DND-41 (cell line): ENCODE measurements at regions not wholly inside any gene's neighbourhood (a gene's known extent, or its start where the extent isn't known, plus 50 kb on each side); places are given as distances from the start of the nearest gene placed in this dataset.

ENCODE experiments used
- ATAC-seq: fragments of 200-7000 bp; cut with Tn5 transposase; 3 replicates; pipeline ENCODE4 v1.9.1; 2021; ENCODE audit warnings: low read depth; ENCODE audit not compliant: insufficient read depth
- DNase-seq: peaks from one replicate; pipeline ENCODE4 v3.0.0-alpha.2; 2020
- H2AFZ ChIP-seq: 2 replicates; pipeline ENCODE4 v1.6.0; 2012; ENCODE audit warnings: low read depth, low read length
- H3K27ac ChIP-seq: 2 replicates; pipeline ENCODE4 v1.5.1; 2012; ENCODE audit warnings: low read length, inconsistent platforms
- H3K27me3 ChIP-seq: fragments of 200-600 bp; sonication (generic); 2 replicates; pipeline ENCODE4 v1.6.0; 2012; ENCODE audit warnings: low read length, mild to moderate bottlenecking, inconsistent platforms; ENCODE audit not compliant: insufficient read depth, poor library complexity
- H3K36me3 ChIP-seq: 2 replicates; pipeline ENCODE4 v1.5.1; 2012; ENCODE audit warnings: low read length, inconsistent platforms; ENCODE audit not compliant: insufficient read depth
- H3K4me1 ChIP-seq: 2 replicates; pipeline ENCODE4 v1.5.1; 2012; ENCODE audit warnings: mild to moderate bottlenecking, low read length; ENCODE audit not compliant: insufficient read depth
- H3K4me2 ChIP-seq: 2 replicates; pipeline ENCODE4 v1.6.0; 2012; ENCODE audit warnings: mild to moderate bottlenecking, moderate library complexity, low read length, inconsistent platforms; ENCODE audit not compliant: insufficient read depth
- H3K4me3 ChIP-seq, 2 experiments: fragments of 200-600 bp in 1 of 2; shearing (Covaris generic) in 1 of 2; 2 replicates each; pipeline ENCODE4 v1.5.1; 2012 to 2016; ENCODE audit warnings: inconsistent platforms in 2 of 2, low read length in 2 of 2, mild to moderate bottlenecking in 2 of 2, low read depth in 1 of 2, moderate library complexity in 1 of 2
- H3K79me2 ChIP-seq: 2 replicates; pipeline ENCODE4 v1.6.0; 2012; ENCODE audit warnings: low read length, inconsistent platforms; ENCODE audit not compliant: insufficient read depth
- H3K9ac ChIP-seq: 2 replicates; pipeline ENCODE4 v1.6.0; 2012; ENCODE audit warnings: low read depth, mild to moderate bottlenecking, inconsistent platforms, low read length, moderate library complexity
- H3K9me3 ChIP-seq: 2 replicates; pipeline ENCODE4 v1.5.1; 2012; ENCODE audit warnings: low read length, moderate library complexity, mild to moderate bottlenecking, inconsistent platforms; ENCODE audit not compliant: insufficient read depth, severe bottlenecking
- H4K20me1 ChIP-seq: 2 replicates; pipeline ENCODE4 v1.6.0; 2012; ENCODE audit warnings: low read length; ENCODE audit not compliant: insufficient read depth
- CTCF ChIP-seq: IDR thresholded peaks from 2 replicates; pipeline ENCODE4 v1.5.1; 2012; ENCODE audit warnings: borderline replicate concordance, low read length, moderate library complexity, mild to moderate bottlenecking; ENCODE audit not compliant: poor library complexity, severe bottlenecking; ENCODE audit errors: extremely low read depth
- EZH2 ChIP-seq: IDR thresholded peaks from 3 replicates; pipeline ENCODE4 v1.6.1; 2012; ENCODE audit warnings: borderline replicate concordance, low read depth, mild to moderate bottlenecking, moderate library complexity, low read length, inconsistent platforms; ENCODE audit not compliant: severe bottlenecking

DNA sequence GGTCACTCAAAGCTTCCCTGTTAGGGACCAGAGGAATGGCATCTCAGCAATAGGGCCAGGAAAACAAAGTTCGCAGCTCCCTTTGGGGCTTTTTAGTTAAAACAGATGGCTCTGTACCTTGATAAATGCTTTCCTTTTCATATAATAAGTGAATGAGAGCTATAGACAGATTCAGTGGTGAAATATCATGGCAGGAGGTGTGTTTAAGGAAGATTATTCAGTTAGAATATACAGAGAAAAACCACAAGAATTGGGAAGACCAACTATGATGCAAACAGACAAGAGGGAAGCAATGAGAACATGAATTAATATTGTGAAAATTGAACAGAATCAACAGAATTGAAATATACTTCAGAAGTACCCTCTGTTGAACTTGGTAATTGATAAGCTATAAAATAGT is 379.4 kb downstream of the PLPP3 start:
- no peaks in the 10 kb centered on the region for H3K9me3 ChIP-seq
- no peak overlapping the region for H3K4me3 ChIP-seq
- ATAC-seq (no peak), DNase-seq (no peak)
- H3K4me1 ChIP-seq: peaks cover 25% of the 10 kb centered on the region
- no peak overlapping the region for H3K9ac ChIP-seq
- H4K20me1 ChIP-seq: no peaks in the 10 kb centered on the region
- H3K79me2 ChIP-seq: no peaks in the 10 kb centered on the region
- no peaks in the 10 kb centered on the region for H3K36me3 ChIP-seq
- TF ChIP-seq EZH2 (no peak), CTCF (no peak)
- no peak overlapping the region for H3K4me2 ChIP-seq
- no peak overlapping the region for H3K27ac ChIP-seq
- no peak overlapping the region for H2AFZ ChIP-seq
- no peaks in the 10 kb centered on the region for H3K27me3 ChIP-seq

DNA sequence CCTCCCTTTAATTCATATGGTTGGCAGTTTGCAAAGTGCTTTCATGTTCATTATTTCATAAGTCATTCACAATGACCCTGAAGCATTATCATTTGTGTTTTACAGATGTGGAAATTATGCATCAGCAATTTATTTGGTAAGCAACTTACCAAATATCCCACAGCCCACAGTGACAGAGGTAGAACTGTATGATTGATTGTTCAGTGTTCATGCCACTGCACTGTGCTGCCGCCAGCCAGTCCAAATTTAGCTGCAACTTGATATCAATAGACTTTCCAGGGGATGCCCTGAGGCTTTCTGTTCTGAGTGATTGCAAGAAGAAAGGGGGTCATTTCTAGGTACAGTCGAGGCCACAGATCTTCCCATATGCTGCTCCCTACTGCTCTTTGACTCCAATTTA is 380.3 kb downstream of the PLPP3 start:
- H3K4me2 ChIP-seq: no peak overlapping the region
- H3K36me3 ChIP-seq: no peaks in the 10 kb centered on the region
- ATAC-seq (no peak), DNase-seq (no peak)
- no peaks in the 10 kb centered on the region for H3K9me3 ChIP-seq
- peaks cover 23% of the 10 kb centered on the region for H3K4me1 ChIP-seq
- H3K79me2 ChIP-seq: no peaks in the 10 kb centered on the region
- no peaks in the 10 kb centered on the region for H4K20me1 ChIP-seq
- H3K4me3 ChIP-seq: no peak overlapping the region
- H3K27me3 ChIP-seq: no peaks in the 10 kb centered on the region
- TF ChIP-seq EZH2 (no peak), CTCF (no peak)
- H2AFZ ChIP-seq: no peak overlapping the region
- H3K27ac ChIP-seq: no peak overlapping the region
- H3K9ac ChIP-seq: no peak overlapping the region

DNA sequence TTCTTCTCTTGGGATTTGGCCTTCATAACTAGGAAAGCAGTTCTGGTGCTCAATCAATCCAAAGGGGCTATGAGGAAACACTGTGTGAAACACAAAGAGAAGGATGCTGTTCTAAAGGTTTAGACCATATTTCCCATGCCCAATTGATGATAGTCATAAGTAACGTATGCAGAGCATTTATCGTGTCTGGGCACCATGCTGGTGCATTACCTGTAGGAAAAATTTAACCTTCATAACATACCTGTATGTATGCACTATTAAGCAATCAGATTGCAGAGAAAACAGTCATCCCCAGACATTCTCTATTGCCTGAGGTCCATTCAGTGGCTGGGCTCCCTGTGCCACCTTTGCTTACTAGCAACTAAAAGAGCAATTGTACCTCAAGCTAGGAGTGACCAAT is 381.4 kb downstream of the PLPP3 start:
- peaks cover 12% of the 10 kb centered on the region for H3K4me1 ChIP-seq
- no peak for DNase-seq
- no peak overlapping the region for H3K27ac ChIP-seq
- ATAC-seq: no peak
- H4K20me1 ChIP-seq: no peaks in the 10 kb centered on the region
- no peaks in the 10 kb centered on the region for H3K36me3 ChIP-seq
- TF ChIP-seq CTCF: no peak
- TF ChIP-seq EZH2: no peak
- H3K9me3 ChIP-seq: no peaks in the 10 kb centered on the region
- no peak overlapping the region for H2AFZ ChIP-seq
- no peaks in the 10 kb centered on the region for H3K27me3 ChIP-seq
- no peak overlapping the region for H3K4me3 ChIP-seq
- no peaks in the 10 kb centered on the region for H3K79me2 ChIP-seq
- H3K9ac ChIP-seq: no peak overlapping the region
- H3K4me2 ChIP-seq: no peak overlapping the region

DNA sequence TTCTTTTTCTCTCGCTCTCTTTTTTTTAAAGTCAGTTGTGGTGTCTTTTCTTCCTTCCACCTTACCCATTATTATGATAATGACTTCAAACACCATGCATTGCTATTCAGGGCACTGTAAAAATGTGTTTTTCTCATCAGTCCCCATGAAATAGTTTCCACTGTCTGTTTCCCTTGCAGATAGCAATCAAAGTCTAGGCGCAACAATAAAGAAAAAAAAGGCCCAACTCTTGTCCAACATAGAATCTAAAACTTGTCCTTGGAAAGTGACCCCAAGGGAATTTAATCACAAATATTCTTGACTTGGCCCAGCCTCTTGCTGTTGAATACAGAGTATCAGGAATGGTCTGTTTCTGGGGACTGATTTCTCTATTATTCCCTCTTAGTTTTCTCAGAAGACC is 382.5 kb downstream of the PLPP3 start:
- Histone ChIP-seq H3K79me2 (no peaks in the 10 kb centered on the region), H3K4me1 (peaks cover 3% of the 10 kb centered on the region; the same call in 1 of the 2 replicates), H3K36me3 (no peaks in the 10 kb centered on the region), H4K20me1 (no peaks in the 10 kb centered on the region), H3K4me2 (no peak overlapping the region), H2AFZ (no peak overlapping the region), H3K4me3 (no peak overlapping the region), H3K27me3 (no peaks in the 10 kb centered on the region), H3K27ac (no peak overlapping the region), H3K9ac (no peak overlapping the region), H3K9me3 (no peaks in the 10 kb centered on the region)
- TF ChIP-seq EZH2 (no peak), CTCF (no peak)
- no peak for DNase-seq
- ATAC-seq: no peak
